Uterus (tissue), 3 donors: ENCODE measurements at regions not wholly inside any gene's neighbourhood (a gene's known extent, or its start where the extent isn't known, plus 50 kb on each side); places are given as distances from the start of the nearest gene placed in this dataset.

Experiments used
- DNase-seq, 2 donors: peaks; one replicate each; pipeline ENCODE4 v3.0.0-alpha.2; 2019 to 2020
- H3K27ac ChIP-seq, 2 donors: fragments of 200-600 bp; sonication (generic); 1 replicate in 1 of 2; 2 replicates in 1 of 2; pipeline ENCODE4 v1.5.1; 2016 to 2018
- H3K27me3 ChIP-seq, 2 donors: fragments of 200-600 bp; sonication (generic); one replicate each; pipeline ENCODE4 v1.5.1; 2018 to 2019; ENCODE audit warnings: control low read depth in 1 of 2
- H3K36me3 ChIP-seq, 2 donors: fragments of 200-600 bp; sonication (generic); one replicate each; pipeline ENCODE4 v1.5.1; 2019; ENCODE audit warnings: control low read depth in 1 of 2
- H3K4me1 ChIP-seq, 2 donors: fragments of 200-600 bp; sonication (generic); one replicate each; pipeline ENCODE4 v1.5.1; 2018 to 2019; ENCODE audit warnings: control low read depth in 1 of 2
- H3K4me3 ChIP-seq, 2 donors: fragments of 200-600 bp; sonication (generic); 1 replicate in 1 of 2; 2 replicates in 1 of 2; pipeline ENCODE4 v1.5.1; 2018 to 2019; ENCODE audit warnings: mild to moderate bottlenecking in 1 of 2
- H3K9me3 ChIP-seq, 2 donors: fragments of 200-600 bp; sonication (generic); one replicate each; pipeline ENCODE4 v1.5.1; 2019; ENCODE audit warnings: control low read depth in 1 of 2
- CTCF ChIP-seq, 4 experiments: fragments of 200-600 bp in 2 of 4; fragments of 450-650 bp in 2 of 4; sonication (generic) in 2 of 4; IDR thresholded peaks; one replicate each; pipeline ENCODE4 v1.5.1; 2016 to 2019; ENCODE audit warnings: antibody characterized with exemption in 4 of 4, mild to moderate bottlenecking in 2 of 4, moderate library complexity in 1 of 4
- POLR2A ChIP-seq, 2 donors: fragments of 450-650 bp; IDR thresholded peaks; one replicate each; pipeline ENCODE4 v1.6.1; 2016; ENCODE audit warnings: antibody characterized with exemption in 2 of 2, mild to moderate bottlenecking in 1 of 2, moderate library complexity in 1 of 2
- intact Hi-C: fragments of 100-400 bp; cut with DNase I; formaldehyde crosslinking; loops from one replicate; pipeline ENCODE4 v1.15.1; 2023; ENCODE audit warnings: low total_unique reads
- donor health status: DM: yes; HTN: yes; CAD: no.

DNA sequence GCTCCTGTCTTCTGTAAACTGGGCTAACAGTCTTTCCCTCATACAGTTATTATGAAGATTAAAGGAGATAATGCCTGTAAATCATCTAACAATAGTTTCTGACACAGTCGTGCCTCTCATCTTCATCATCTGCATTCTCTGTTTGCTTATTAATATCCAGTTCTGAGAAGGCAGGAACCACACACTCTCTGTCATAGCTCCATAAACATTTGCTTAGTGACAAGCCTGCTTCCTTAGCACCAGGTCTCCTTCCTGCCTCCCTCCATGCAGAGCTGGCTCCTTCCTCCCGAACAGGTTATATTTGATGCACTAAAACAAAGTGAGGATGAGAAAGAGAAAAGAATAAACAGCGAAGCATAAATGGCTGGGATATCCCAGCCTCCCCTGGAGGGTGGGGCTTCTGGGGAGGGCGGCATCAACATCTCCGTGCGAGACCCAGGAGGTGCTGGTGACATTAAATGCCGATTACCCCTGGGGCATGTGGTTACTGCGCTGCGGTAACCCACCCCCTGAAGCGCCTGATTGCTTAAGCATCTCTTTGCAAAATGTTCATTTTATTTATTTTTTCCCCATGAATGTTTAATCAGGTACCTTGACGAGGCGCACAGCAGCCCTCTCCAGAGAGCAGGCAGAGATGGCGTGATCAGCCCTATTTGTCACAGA is 404.9 kb downstream of the NXPE2 start:
- DNase-seq: no peak
- Histone ChIP-seq H3K9me3 (no peaks in the 10 kb centered on the region), H3K4me3 (no peak overlapping the region), H3K27me3 (no peaks in the 10 kb centered on the region), H3K4me1 (no peaks in the 10 kb centered on the region), H3K36me3 (no peaks in the 10 kb centered on the region), H3K27ac (no peak overlapping the region)
- TF ChIP-seq POLR2A (IDR thresholded peaks at IDR 0.05): no peak
- no peak for TF ChIP-seq CTCF (IDR thresholded peaks at IDR 0.05)
- intact Hi-C loops: no loop called here

DNA sequence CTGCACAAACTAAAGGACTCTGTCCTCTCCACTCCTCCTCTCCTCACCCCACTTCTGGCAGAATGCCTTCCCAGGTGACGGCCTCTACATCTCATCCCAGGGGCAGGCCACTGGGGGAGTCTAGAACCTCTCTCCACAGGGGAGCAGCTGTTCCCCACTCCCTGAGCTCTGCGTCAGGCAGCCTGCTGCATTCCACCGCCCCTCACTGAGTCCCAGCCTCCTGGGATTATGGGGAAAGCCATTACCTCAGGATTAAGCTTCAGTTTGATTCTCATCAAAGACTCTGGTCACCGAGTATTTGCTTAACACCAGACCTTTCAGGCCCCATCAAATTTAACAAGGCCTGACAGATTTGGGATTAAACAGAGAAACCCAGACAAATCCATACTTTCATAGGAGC is 405.9 kb downstream of the NXPE2 start:
- H3K9me3 ChIP-seq: no peaks in the 10 kb centered on the region
- H3K36me3 ChIP-seq: no peaks in the 10 kb centered on the region
- no peak for DNase-seq
- no peaks in the 10 kb centered on the region for H3K27me3 ChIP-seq
- H3K4me3 ChIP-seq: no peak overlapping the region
- intact Hi-C loops: no loop called here
- no peaks in the 10 kb centered on the region for H3K4me1 ChIP-seq
- no peak for TF ChIP-seq CTCF (IDR thresholded peaks at IDR 0.05)
- no peak for TF ChIP-seq POLR2A (IDR thresholded peaks at IDR 0.05)
- no peak overlapping the region for H3K27ac ChIP-seq

GRCh38 chr11:115085461-115086210 is 407.3 kb downstream of the NXPE2 start:
- H3K9me3 ChIP-seq: no peaks in the 10 kb centered on the region
- H3K36me3 ChIP-seq: no peaks in the 10 kb centered on the region
- H3K4me3 ChIP-seq: no peak overlapping the region
- H3K27me3 ChIP-seq: no peaks in the 10 kb centered on the region
- no peak overlapping the region for H3K27ac ChIP-seq
- no peaks in the 10 kb centered on the region for H3K4me1 ChIP-seq
- intact Hi-C loops: no loop called here
- DNase-seq: no peak
- TF ChIP-seq POLR2A (IDR thresholded peaks at IDR 0.05) (no peak), CTCF (IDR thresholded peaks at IDR 0.05) (no peak)

DNA sequence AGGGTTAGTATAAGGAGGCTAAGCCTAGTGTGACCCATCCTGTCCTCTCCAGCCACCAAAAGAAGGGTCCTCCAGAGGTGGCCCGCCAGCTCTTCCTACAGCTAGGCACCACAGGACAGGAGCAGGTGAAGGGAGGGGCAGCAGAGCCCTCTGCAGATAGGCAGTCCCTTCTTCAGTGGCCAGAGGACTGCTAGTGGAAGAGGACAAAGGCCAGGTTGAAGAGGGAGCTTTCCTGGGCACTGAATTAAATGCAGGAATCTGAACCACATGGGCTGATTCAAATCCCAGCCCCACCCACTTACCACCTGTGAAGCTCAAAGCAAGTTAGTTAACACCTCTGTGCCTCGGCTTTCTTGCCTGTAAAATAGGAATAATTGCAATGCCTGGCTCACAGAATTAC is 409.5 kb downstream of the NXPE2 start:
- H3K9me3 ChIP-seq: no peaks in the 10 kb centered on the region
- intact Hi-C loops: no loop called here

More for the DNA sequence above, 409.5 kb downstream of the NXPE2 start:
- DNase-seq: no peak
- TF ChIP-seq CTCF (IDR thresholded peaks at IDR 0.05) (no peak), POLR2A (IDR thresholded peaks at IDR 0.05) (no peak)
- H3K27me3 ChIP-seq: no peaks in the 10 kb centered on the region
- no peaks in the 10 kb centered on the region for H3K36me3 ChIP-seq
- H3K4me3 ChIP-seq: no peak overlapping the region
- H3K4me1 ChIP-seq: no peaks in the 10 kb centered on the region
- no peak overlapping the region for H3K27ac ChIP-seq
